Activated gamma-delta T cell treated with anti-CD3 and anti-CD28 coated beads, Interleukin-2, amount 50 U/mL, for 16 hours (primary cell): ENCODE measurements at regions not wholly inside any gene's neighbourhood (a gene's known extent, or its start where the extent isn't known, plus 50 kb on each side); places are given as distances from the start of the nearest gene placed in this dataset.

Source experiments
- DNase-seq: peaks from one replicate; pipeline ENCODE4 v3.0.0-alpha.2; 2020; ENCODE audit warnings: low read depth

- DNase-seq: no peak
These were observed 469.0 kb downstream of the GALC start for GRCh38 chr14:87524011-87524410.

GRCh38 chr14:87522575-87522974, 470.4 kb downstream of the GALC start:
- no peak for DNase-seq

- no peak for DNase-seq
These were observed 484.6 kb downstream of the GALC start for GRCh38 chr14:87508333-87508732.

GRCh38 chr14:87503711-87504110, 489.3 kb downstream of the GALC start:
- DNase-seq: no peak

GRCh38 chr14:87497301-87497700, 495.7 kb downstream of the GALC start:
- DNase-seq: no peak

GRCh38 chr14:87494010-87494409, 499.0 kb downstream of the GALC start:
- no peak for DNase-seq

- DNase-seq: no peak
These were observed 500.4 kb downstream of the GALC start for GRCh38 chr14:87492561-87492960.

GRCh38 chr14:87491816-87492215, 501.2 kb downstream of the GALC start:
- DNase-seq: no peak

GRCh38 chr14:87489196-87489819, 503.7 kb downstream of the GALC start:
- DNase-seq: no peak

GRCh38 chr14:87483271-87484260, 509.4 kb downstream of the GALC start:
- DNase-seq: no peak

GRCh38 chr14:87468531-87468930, 524.5 kb downstream of the GALC start:
- no peak for DNase-seq

- no peak for DNase-seq
These were observed 525.4 kb downstream of the GALC start for GRCh38 chr14:87467578-87467977.

- DNase-seq: no peak
These were observed 527.2 kb downstream of the GALC start for GRCh38 chr14:87465770-87466169.

GRCh38 chr14:87461704-87462103, 531.3 kb downstream of the GALC start:
- no peak for DNase-seq

- DNase-seq: no peak
These were observed 535.3 kb downstream of the GALC start for GRCh38 chr14:87457720-87458119.

GRCh38 chr14:87450193-87450592, 542.8 kb downstream of the GALC start:
- no peak for DNase-seq

- DNase-seq: no peak
These were observed 544.0 kb downstream of the GALC start for GRCh38 chr14:87449016-87449415.

GRCh38 chr14:87443787-87444186, 549.2 kb downstream of the GALC start:
- no peak for DNase-seq

GRCh38 chr14:87443039-87443438, 549.9 kb downstream of the GALC start:
- DNase-seq: no peak

GRCh38 chr14:87437158-87437557, 555.8 kb downstream of the GALC start:
- DNase-seq: no peak

- no peak for DNase-seq
These were observed 558.3 kb downstream of the GALC start for GRCh38 chr14:87434680-87435079.

- DNase-seq: no peak
These were observed 559.0 kb downstream of the GALC start for GRCh38 chr14:87434011-87434410.

- DNase-seq: no peak
These were observed 560.3 kb downstream of the GALC start for GRCh38 chr14:87432698-87433097.
